GM12864 (cell line): ENCODE measurements at regions not wholly inside any gene's neighbourhood (a gene's known extent, or its start where the extent isn't known, plus 50 kb on each side); places are given as distances from the start of the nearest gene placed in this dataset.

ENCODE experiments used
- DNase-seq: peaks from one replicate; pipeline ENCODE4 v3.0.0-alpha.2; 2011; ENCODE audit warnings: low read depth
- H3K4me3 ChIP-seq: 2 replicates; pipeline ENCODE4 v1.5.1; 2011; ENCODE audit warnings: mild to moderate bottlenecking, low read depth, low read length, control low read depth
- CTCF ChIP-seq: IDR thresholded peaks from 2 replicates; pipeline ENCODE4 v1.5.1; 2011; ENCODE audit warnings: low read depth, mild to moderate bottlenecking, moderate library complexity, low read length, control low read depth, inconsistent platforms; ENCODE audit errors: missing control alignments

- DNase-seq, result no peak
Measured at GRCh38 chr1:168433238-168433637, 110.6 kb downstream of the XCL2 start.

GRCh38 chr1:168431882-168432281, 111.9 kb downstream of the XCL2 start:
- TF ChIP-seq CTCF, result no peak
- no peak for DNase-seq
- H3K4me3 ChIP-seq, result no peak overlapping the region

More at GRCh38 chr1:168433238-168433637, 110.6 kb downstream of the XCL2 start:
- no peak overlapping the region for H3K4me3 ChIP-seq
- TF ChIP-seq CTCF, result no peak

- no peak for TF ChIP-seq CTCF
- DNase-seq, result no peak
- no peak overlapping the region for H3K4me3 ChIP-seq
Measured at GRCh38 chr1:168430321-168430720, 113.5 kb downstream of the XCL2 start.

GRCh38 chr1:168428063-168428731, 115.6 kb downstream of the XCL2 start:
- TF ChIP-seq CTCF, result no peak
- no peak for DNase-seq
- H3K4me3 ChIP-seq, result no peak overlapping the region

GRCh38 chr1:168427051-168427450, 116.7 kb downstream of the XCL2 start:
- no peak overlapping the region for H3K4me3 ChIP-seq
- TF ChIP-seq CTCF, result no peak
- DNase-seq, result no peak

GRCh38 chr1:168424281-168424680, 119.5 kb downstream of the XCL2 start:
- H3K4me3 ChIP-seq, result no peak overlapping the region
- TF ChIP-seq CTCF, result no peak
- no peak for DNase-seq

- no peak for DNase-seq
- no peak for TF ChIP-seq CTCF
- no peak overlapping the region for H3K4me3 ChIP-seq
Measured at GRCh38 chr1:168422203-168422847, 121.5 kb downstream of the XCL2 start.
